ENCODE measurements at regions not wholly inside any gene's neighbourhood (a gene's known extent, or its start where the extent isn't known, plus 50 kb on each side); places are given as distances from the start of the nearest gene placed in this dataset.

GRCh38 chr5:4963265-4963664, 176.9 kb upstream of the ADAMTS16 start:
- H3K27ac ChIP-seq = no peak overlapping the region
- TF ChIP-seq, protein P1, sequence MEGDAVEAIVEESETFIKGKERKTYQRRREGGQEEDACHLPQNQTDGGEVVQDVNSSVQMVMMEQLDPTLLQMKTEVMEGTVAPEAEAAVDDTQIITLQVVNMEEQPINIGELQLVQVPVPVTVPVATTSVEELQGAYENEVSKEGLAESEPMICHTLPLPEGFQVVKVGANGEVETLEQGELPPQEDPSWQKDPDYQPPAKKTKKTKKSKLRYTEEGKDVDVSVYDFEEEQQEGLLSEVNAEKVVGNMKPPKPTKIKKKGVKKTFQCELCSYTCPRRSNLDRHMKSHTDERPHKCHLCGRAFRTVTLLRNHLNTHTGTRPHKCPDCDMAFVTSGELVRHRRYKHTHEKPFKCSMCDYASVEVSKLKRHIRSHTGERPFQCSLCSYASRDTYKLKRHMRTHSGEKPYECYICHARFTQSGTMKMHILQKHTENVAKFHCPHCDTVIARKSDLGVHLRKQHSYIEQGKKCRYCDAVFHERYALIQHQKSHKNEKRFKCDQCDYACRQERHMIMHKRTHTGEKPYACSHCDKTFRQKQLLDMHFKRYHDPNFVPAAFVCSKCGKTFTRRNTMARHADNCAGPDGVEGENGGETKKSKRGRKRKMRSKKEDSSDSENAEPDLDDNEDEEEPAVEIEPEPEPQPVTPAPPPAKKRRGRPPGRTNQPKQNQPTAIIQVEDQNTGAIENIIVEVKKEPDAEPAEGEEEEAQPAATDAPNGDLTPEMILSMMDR (IDR thresholded peaks at IDR 0.05) = no peak
- no peak for TF ChIP-seq ZFX (IDR thresholded peaks at IDR 0.05; ENCODE audit: borderline replicate concordance)

- TF ChIP-seq, protein P1 (IDR thresholded peaks at IDR 0.05) = no peak
- no peak for TF ChIP-seq ZFX (IDR thresholded peaks at IDR 0.05; ENCODE audit: borderline replicate concordance)
- H3K27ac ChIP-seq = no peak overlapping the region
Observed at GRCh38 chr5:4969351-4969750, 170.8 kb upstream of the ADAMTS16 start.

DNA sequence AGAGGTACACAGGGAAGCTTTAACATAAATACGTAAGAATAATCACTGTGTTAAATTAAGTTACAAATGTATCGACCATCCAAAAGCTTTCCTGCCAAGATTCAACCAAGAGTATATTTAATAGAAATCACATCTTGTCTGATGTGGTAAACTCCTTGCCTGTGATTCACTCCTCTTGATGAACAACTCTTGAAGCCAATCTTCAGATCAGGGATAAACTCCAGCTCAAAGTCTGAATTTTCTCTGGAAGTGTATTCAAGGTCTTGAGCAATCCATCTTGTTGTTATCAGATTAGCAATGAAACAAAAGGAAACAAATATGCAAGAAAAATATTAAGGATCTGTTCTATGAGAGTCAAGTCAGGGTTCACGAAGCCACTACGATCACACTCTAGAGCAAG, 170.0 kb upstream of the ADAMTS16 start:
- TF ChIP-seq, protein P1 (IDR thresholded peaks at IDR 0.05) = no peak
- no peak for TF ChIP-seq ZFX (IDR thresholded peaks at IDR 0.05; ENCODE audit: borderline replicate concordance)

DNA sequence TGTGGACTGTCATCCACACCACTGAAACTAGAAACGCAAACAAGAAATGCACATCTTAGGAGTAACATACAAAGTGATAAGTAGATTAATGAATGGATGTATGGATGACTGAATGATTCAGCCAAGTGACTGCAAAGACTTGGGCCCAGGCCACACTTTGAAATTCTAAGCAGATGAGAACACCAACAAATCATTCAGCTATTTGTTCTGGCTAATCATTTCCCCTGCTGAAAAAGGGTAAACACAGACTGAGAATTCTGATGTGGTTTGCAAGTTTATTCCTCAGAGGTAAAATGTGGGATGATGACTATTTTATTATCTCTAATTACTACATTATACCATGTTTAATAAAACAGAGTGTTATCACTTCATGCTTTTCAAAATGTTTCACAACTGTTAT, 163.2 kb upstream of the ADAMTS16 start:
- H3K27ac ChIP-seq = no peak overlapping the region
- no peak for TF ChIP-seq ZFX (IDR thresholded peaks at IDR 0.05; ENCODE audit: borderline replicate concordance)
- TF ChIP-seq, protein P1 (IDR thresholded peaks at IDR 0.05) = no peak

More for the DNA sequence above, 170.0 kb upstream of the ADAMTS16 start:
- no peak overlapping the region for H3K27ac ChIP-seq

DNA sequence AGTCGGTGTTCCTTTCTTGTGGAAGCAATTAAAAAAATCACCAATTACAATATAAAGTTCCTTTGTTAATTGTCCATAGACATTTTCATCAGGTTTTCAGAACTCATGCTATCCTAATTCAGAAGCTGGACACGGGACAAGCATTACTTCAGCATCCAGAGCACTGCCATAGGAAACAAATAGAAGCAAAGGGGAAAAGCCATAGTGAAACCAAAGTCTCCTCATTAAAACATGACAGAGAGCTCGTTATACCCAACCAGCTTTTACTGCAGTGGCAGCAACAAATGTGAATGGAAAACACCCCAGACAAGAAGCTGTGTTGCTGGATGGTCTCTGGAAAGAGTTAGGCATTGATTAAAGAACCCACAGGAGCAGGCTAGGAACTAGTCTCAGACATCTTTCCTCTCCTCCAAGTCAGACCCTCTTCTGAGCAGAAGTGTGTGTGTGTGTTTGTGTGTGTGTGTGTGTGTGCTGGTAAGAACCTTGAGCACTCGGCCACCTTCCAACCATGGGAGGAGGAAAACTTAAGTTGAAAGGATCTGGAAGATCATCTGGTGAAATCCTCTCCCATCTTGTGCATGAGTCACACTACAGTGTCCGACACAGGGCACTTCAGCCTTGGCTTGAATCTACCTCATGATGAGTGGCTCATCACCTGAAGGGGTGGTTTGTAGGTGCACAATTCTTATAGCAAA, 162.6 kb upstream of the ADAMTS16 start:
- H3K27ac ChIP-seq = no peak overlapping the region
- TF ChIP-seq ZFX (IDR thresholded peaks at IDR 0.05; ENCODE audit: borderline replicate concordance) = no peak
- TF ChIP-seq, protein P1 (IDR thresholded peaks at IDR 0.05) = no peak

GRCh38 chr5:4980201-4980600, 159.9 kb upstream of the ADAMTS16 start:
- no peak for TF ChIP-seq ZFX (IDR thresholded peaks at IDR 0.05; ENCODE audit: borderline replicate concordance)
- TF ChIP-seq, protein P1 (IDR thresholded peaks at IDR 0.05) = no peak
- no peak overlapping the region for H3K27ac ChIP-seq

- TF ChIP-seq, protein P1 (IDR thresholded peaks at IDR 0.05) = no peak
- no peak for TF ChIP-seq ZFX (IDR thresholded peaks at IDR 0.05; ENCODE audit: borderline replicate concordance)
- H3K27ac ChIP-seq = no peak overlapping the region
Observed at GRCh38 chr5:4981608-4982007, 158.5 kb upstream of the ADAMTS16 start.

Data from 22Rv1 (cell line).